ENCODE measurements at regions not wholly inside any gene's neighbourhood (a gene's known extent, or its start where the extent isn't known, plus 50 kb on each side); places are given as distances from the start of the nearest gene placed in this dataset.

DNA sequence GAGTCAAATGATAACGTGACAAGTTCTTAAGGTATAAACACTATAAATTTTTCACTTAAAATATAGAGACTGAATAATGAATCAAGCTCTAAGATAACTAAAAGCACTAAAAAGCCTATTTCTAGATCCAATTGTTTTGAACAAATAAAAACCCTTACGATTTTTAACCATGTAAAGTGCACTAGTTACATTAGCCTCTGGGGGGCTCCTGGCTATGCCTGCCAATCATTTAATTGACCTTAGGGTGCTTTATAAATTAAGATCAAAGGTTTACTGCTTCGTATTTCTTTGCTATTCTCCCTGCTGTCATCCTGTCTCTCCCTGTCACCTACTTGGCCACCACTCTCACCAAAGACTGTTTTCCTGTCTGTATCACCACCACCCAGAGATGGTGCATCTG, 133.4 kb downstream of the ESM1 start:
- no peak for DNase-seq (ENCODE audit: low read depth)

DNA sequence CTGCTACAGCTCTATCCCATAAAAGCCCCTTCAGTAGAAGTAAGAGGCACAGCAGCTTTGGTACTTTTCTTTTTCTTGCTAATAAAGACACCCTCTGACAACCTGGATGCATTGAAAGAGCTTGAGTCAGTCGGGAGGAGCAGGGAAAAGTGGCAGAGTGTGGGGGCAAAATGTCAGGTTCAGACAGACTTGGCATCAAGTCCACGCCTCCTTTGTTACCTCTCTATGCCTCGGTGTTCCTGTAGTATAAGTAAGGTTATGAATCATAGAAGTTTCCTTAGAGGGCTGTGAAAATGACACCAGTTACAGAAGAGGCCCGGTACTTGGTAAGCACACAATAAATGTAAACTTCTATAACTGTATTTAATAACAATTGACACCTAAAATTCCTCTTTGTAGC, 133.9 kb downstream of the ESM1 start:
- DNase-seq (ENCODE audit: low read depth): no peak

DNA sequence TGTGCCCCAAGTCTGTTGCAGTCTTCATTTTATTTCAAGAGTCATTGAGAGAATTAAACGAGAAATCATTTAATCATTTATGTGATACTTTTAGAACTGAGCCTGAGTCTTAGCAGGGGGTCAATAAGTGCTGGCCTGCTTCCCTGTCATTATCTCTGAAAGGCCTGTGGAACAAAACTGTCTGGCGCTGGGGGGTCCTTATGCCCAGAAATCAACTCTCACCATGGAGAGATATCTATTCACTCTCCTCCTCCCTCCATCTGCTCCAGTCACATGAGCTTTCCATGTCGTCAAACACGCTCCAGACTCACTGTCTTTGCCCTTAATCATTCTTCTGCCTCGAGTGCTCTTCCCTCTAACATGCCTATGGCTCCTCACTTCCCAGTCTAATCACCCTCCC, 136.8 kb downstream of the ESM1 start:
- DNase-seq (ENCODE audit: low read depth): no peak

DNA sequence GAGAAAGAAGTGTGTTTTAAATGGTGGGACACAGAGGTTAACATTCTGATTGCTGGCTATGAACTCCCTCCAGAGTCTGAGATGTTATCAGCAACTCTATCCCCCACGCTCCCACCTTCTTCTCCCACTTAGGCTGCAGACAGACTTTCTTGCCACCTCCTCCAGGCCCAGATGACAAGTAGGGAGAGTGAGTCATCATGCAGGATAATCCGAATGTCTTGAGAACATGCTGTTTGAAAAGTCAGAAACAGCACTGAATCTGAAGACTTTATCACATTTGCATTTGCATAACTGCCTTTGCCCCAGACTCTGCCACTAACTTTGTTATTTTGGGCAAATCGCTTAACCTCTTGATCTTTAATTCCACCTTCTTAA, 139.8 kb downstream of the ESM1 start:
- DNase-seq (ENCODE audit: low read depth): no peak

DNA sequence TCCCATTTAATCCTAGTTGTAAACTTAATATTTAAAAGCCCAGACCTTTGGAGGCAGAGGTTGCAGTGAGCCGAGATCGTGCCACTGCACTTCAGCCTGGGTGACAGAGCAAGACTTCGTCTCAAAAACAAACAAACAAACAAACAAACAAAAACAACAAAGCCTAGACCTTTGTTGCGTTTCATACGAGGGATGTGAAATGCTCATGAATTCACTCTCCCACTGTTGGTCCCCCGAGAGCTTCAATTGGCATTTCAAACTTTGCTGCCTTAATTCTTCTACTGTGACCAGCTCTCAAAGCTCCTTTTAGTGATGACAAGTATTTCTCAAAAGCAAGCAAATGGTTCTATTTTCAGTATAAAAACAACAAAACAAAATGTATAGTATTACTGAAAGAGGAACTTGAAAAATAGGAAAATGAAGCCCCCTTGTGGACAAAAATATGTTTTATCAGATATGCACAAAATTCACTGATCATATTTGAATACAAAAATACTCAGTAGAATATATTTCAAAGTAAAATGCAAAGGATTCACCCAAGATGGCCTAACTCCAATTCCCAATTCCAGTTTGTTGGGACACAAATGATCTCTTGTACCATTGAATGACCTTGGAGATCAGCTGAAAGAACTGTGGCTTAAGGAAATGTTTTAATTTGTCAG, 140.4 kb downstream of the ESM1 start:
- no peak for DNase-seq (ENCODE audit: low read depth)

DNA sequence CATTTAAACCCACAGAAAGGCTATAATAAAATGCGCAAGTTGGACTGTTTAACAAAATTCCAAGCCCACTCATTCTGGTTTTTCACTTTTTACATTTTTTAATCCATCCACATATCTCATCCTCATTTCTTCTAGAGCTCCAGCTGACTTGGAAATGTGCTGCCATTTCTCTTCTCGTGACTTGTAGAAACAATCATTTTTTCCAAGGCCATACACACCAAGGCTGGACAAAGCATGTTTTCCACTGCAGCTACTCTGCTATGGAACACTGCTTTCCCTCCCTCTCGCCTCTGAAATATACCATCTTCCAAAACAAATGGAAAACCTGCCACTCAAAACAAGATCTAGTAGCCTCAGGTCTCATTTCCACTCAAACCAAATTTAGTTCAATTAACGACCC, 141.1 kb downstream of the ESM1 start:
- no peak for DNase-seq (ENCODE audit: low read depth)

DNA sequence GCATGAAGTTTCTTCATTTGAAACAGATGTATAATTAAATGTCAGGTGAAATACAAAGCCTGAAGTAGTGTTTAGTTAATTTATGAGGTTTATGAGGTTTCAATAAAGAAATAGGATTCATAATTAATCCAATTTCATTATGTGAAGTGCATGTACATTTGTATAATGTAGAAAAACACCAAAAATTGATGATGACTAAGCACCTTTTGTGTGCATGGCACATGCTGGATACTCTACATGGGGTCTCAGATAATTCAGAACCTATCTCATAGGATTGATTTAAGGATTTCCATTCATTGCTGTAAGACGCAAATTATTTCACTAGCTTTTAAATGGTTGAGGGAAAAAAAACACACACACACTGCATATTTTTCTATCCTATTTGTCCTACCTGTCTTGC, 143.9 kb downstream of the ESM1 start:
- DNase-seq (ENCODE audit: low read depth): no peak

DNA sequence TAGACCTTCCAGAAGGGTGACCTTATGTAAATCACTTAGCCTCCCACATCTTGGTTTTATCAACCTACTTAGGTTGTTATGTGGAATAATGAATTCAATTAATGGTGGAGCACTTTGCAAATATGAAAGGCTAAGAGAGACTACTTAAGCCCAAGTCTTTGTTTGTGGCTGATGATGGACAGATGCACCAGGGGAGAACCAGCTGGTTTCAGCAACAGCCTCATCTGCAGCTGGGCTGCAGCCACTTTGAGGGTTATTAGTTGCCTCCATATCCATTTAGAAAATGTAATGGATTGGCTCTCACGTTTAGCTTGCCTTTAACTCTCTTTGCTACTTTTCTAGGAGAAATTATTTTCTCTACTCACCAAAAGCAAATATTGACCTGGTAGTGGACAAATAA, 146.6 kb downstream of the ESM1 start:
- no peak for DNase-seq (ENCODE audit: low read depth)

DNA sequence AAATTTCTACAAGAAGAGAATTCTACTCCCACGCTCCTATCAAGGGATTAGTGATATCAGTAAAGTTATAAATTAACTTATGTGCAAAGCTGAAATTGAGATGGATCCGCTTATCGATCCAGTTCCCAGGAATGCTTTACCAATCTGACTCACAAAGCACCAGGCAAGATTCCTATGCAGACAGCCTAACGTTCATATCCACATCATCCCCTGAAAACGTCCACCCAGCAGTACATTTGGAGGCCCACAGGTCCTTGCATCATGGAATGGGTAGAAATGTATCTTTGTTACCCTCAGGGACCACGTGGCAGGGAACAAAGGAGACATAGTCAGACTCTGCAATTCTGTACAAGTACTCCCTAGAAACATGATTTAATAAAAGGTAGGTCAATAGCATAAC, 147.4 kb downstream of the ESM1 start:
- no peak for DNase-seq (ENCODE audit: low read depth)

DNA sequence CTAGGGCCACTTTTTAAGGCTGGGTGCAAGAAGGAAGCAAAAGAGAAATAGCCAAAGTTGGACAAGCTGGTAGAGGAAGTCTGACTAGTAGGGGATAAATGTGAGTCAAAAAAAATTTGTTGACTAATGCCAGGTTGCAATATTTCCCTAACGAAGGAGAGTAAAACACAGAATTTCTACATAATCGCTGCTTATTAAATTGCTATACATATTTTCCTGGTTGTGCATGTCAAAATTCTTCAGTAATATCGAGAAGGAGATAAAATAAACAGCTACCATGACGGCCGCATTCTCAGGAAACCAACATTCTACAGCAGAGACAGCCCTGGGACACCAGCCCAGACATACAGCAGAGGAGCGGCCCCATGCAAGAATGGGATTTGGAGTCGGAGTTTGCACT, 148.3 kb downstream of the ESM1 start:
- DNase-seq (ENCODE audit: low read depth): no peak

DNA sequence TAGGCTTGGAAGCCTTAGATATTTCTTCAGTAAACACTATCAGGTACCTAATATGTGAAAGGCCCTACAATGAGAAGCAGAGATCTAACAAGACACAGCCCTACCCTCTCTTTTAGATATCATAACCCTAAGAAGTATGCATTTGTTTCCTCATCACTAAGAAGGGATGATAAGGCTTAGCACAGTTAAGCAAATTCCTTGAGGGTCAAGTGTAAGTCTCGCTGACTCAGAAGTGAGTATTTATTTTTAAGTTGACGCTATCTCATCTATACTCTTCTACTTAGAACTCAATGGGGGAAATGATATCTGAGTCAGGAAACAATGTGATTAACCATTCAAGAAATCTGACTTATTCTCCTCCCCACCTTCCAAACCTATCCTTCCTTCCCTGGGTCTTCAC, 149.7 kb downstream of the ESM1 start:
- no peak for DNase-seq (ENCODE audit: low read depth)

DNA sequence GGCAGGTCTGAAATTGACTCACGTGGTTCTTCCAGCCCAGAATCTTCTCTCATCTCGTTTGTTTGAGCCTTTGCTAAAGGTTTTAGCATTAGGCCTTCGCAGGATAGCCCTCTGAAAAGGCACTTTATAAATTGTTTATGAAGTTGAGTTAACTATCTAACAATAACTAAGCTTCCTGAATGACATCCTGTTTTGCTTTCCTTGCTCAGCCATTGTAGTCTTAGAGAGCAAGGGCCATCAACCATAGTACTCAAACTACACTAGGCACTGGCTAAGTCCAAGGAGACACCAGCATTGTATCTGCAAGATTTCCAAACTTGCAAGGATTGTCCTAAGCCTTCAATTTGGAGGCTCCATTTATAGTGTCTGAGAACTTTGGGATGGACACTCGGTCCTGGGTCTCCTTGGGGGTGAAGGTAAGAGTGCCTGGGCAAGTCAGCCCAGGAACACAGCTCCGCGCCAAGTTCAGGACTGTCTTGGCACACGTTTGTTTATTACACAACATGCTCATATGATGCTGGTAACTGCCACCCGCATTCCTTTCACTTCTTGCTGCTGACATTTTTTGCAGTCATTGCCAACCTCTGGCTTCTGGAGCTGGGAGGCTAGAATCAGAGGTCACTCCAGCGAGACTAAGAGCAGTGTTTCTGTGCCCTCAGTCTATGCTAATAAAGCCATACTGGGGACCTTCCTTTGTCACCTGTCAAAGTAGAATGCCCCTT, 151.1 kb downstream of the ESM1 start:
- no peak for DNase-seq (ENCODE audit: low read depth)

DNA sequence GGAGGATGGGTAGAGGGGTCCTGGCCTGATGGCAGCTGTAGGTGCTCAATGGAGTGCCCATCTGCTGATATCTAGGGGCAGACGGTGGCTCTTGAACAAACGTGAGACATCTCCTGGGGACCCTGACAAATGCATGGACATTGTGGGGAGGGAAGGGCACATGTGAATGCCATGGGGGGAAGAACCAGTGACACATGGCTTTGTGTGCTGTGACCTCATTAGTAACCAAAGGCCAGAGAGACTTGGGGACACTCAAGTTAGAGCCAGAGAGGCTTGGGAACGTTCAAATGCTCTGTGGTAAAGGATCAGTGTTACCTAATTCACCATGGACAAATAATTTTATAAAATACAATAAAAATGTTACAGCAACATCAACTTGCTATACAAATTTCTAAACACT, 151.8 kb downstream of the ESM1 start:
- no peak for DNase-seq (ENCODE audit: low read depth)

DNA sequence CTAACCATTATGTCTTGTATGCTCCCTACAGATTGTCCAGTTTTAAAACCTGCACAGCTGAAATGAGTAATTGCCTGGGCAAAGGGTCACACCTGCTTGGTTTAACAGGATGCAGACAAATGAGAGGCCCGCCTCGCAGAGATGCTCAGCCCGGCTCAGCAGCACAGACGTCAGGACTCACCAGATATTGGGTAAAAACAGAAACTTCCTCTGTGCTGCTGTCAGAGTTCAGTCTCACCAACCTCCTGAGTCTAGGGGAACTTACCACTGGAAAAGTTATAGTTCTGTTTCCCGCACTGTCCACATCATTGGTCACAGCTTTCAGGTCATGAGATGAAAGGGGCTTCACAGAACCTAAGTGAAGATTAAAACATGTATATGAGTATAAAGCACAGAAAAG, 152.5 kb downstream of the ESM1 start:
- no peak for DNase-seq (ENCODE audit: low read depth)

DNA sequence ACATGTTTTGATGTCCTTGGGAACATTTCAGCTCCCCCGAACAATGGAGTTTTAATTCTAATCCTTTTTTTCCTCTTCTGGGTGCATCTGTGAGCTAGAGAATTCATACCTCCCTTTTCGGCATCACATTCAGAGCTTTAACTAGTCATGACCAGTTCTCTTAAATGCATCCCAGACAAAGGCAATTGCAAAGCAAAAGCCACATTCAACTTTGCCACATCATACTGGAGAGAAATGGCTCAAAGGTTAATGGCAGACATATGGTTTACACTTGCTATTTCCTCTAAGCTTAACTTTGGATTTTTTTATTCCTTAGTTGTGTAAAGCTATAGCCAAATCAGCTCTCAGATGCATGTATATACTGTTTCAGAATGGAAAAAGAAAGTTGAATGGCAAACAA, 153.3 kb downstream of the ESM1 start:
- peak; percentile 57 for DNase-seq (ENCODE audit: low read depth)

DNA sequence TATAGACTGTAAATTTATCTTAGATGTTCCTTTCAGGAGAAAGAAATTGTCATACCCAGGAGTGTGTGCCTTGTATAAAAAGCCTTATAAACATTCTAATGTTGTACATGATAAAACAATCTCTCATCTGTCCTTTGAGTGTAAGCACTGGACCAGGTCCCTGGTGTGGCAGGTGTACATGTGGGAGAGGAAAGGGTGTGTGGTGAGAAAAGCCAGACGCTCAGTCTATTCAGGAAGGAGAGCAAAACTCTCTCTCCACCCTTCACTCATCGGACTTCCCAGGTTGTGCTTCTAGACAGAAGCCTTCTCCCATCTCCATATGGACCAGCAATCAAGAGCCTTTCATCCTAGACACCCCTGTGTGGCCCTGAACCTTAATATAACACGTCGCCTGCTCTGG, 154.2 kb downstream of the ESM1 start:
- DNase-seq (ENCODE audit: low read depth): no peak

DNA sequence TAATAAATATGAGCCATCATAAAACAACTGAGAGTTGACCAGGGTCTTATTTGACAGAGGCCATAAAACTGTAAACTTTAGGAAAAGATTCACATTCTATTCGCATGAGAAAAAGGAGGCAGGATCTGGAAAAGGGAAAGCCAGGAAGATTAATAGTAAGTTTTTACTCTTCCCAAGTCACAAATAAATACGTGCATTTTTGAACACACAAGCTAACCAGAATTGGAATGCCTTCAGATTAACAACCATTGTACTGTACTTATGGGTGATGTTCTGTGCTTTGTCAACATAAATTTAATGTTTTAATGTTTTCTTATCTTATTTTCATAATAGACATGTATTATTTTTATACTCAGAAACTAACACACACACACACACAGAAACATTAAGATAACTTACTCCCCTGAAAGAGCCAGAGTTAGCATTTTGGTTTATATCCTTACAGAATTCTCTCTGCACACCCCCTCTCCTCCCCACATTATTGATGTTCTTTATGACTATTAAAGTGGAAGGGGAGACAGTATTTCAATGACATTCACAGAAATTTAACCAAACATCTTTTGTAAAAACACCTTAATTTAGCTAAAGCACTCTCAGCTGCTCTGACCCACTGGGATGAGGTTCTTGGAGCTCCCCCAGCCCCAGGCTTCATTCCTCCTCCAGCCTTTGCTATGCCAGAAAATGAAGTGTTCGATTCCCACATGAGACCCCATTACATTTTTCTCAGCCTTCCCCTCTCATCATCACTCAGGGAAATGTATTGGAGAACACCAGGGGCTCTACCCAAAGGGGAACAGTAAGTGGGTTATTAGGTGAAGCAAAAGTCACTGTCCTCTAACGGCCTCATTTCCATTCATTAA, 155.5 kb downstream of the ESM1 start:
- DNase-seq (ENCODE audit: low read depth): no peak

DNA sequence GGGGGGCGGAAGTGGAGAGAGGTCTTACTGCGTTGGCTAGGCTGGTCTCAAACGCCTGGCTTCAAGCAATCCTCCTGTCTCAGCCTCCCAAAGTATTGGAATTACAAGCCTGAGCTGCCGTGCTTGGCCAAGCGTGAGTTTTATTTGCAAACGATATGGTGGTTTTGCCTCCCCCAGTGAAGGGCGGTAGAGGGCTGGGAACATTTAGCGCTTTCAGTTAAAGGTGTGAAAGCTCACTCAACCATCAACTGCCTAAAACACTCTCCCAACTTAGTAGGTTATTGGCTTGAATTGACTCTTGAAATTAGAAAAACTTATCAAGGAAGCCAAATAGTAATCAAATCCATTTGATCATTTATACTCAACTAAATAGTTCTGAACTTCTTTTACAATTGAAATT, 156.3 kb downstream of the ESM1 start:
- DNase-seq (ENCODE audit: low read depth): no peak

DNA sequence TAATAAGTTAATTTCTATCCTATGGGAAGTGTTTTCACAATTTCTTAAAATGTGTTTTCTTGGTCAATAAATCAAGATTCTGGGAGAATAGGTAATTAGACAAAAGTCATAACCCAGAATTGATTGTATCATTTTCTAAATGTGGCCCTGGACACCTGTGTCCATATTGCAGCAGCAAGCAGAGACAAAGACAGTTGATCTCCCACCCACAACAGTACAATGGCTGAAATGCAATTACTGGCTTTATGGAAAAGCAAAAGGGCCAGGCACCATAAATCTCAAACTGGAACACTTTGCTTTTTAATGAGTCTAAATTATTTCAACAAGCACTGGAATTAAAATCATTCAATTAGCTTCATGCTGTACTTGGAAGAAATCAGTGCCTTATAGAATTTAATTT, 157.2 kb downstream of the ESM1 start:
- DNase-seq (ENCODE audit: low read depth): no peak

DNA sequence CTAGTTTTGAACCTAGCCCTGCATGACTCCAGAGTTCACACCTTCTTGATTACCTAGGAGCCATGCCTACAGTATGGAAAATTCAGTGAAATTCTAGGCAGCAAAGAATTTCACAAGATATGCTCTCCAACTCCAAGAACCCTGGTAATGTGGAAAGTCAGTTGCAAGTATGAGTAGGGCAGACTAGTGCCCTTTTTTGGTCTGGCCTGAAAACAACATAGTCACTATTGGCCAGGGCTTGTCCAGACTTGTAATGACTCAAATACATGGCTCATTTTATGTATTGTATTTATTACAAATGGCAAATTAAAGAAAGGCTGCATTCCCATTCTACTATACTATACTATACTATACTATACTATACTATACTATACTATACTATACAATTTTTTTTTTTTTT, 160.4 kb downstream of the ESM1 start:
- DNase-seq (ENCODE audit: low read depth): no peak

DNA sequence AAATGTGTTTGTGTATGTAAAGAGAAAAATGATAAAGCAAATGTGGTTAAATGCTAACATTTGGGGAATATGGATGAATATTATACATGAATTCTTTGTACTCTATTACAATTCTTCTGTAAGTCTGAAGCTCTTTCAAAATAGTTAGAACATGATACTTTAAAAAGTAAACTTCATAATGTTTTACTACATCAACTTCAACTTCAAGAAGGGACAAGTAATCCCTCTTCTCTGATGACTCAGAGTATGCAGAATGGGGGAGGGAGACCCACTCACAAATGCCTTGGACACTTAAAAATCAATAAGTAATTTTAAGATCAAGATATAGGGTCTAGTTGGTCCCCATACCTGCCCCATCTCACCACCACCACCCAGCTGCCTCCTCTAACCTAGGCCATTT, 162.4 kb downstream of the ESM1 start:
- no peak for DNase-seq (ENCODE audit: low read depth)

DNA sequence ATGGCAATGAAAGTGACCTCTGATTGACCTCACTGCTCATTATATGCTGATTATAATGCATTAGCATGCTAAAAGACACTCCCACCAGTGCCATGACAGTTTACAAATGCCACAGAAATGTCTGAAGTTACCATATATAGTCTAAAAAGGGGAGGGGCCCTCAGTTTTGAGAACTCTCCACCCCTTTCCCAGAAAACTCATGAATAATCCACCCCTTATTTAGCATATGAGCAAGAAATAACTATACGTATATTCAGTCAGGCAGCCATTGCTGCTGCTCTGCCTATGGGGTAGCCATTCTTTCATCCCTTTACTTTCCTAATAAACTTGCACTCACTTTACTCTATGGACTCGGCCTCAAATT, 163.1 kb downstream of the ESM1 start:
- DNase-seq (ENCODE audit: low read depth): no peak

All from GM04504 (cell line).